PFSK-1 (cell line): ENCODE measurements at regions not wholly inside any gene's neighbourhood (a gene's known extent, or its start where the extent isn't known, plus 50 kb on each side); places are given as distances from the start of the nearest gene placed in this dataset.

ENCODE experiments used
- FOXP2 ChIP-seq: optimal IDR thresholded peaks from 2 replicates; pipeline ENCODE3; 2011; ENCODE audit warnings: borderline replicate concordance, control low read depth, inconsistent platforms; ENCODE audit not compliant: insufficient read depth; ENCODE audit errors: extremely low read length, extremely low read depth
- POLR2AphosphoS5 ChIP-seq: IDR thresholded peaks from 2 replicates; pipeline ENCODE4 v1.6.1; 2012; ENCODE audit warnings: low read depth, mild to moderate bottlenecking, control low read depth, low read length, moderate library complexity
- SIN3A ChIP-seq: IDR thresholded peaks from 2 replicates; pipeline ENCODE4 v1.6.1; 2012; ENCODE audit warnings: mild to moderate bottlenecking, low read length, moderate library complexity, borderline replicate concordance; ENCODE audit not compliant: insufficient read depth
- TAF1 ChIP-seq: IDR thresholded peaks from 2 replicates; pipeline ENCODE4 v1.6.1; 2012; ENCODE audit warnings: low read length, control low read depth, borderline replicate concordance; ENCODE audit not compliant: insufficient read depth
- TF ChIP-seq, protein P1 (sequence below), 2 experiments: IDR thresholded peaks; 2 replicates each; pipeline versions ENCODE4 v1.6.1 to v1.8.0; 2011 to 2012; ENCODE audit warnings: low read depth in 2 of 2, low read length in 2 of 2, control low read depth in 1 of 2, inconsistent platforms in 1 of 2, mild to moderate bottlenecking in 1 of 2, moderate library complexity in 1 of 2; ENCODE audit not compliant: insufficient read depth in 1 of 2

DNA sequence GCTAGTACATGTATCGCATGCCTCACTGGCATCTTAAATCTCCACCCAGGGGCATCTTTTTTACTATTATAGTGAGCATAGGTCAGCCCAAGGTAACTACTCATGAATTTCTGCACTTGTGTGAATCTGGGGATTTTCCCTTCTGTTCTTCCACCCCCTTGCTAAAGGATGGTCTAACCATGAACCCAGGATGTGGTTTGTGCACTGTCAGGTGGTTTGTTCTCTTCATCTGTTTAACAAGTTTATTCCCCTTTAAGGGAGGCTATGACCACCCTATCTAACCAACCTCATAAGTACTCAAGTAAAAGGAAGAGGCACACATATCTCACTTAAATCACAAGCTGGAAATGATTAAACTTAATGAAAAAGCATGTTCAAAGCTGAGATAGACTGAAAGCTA lies 243.0 kb downstream of the RPRM start:
- TF ChIP-seq POLR2AphosphoS5 (no peak), TAF1 (no peak), SIN3A (no peak), FOXP2 (no peak)
- TF ChIP-seq, protein P1, sequence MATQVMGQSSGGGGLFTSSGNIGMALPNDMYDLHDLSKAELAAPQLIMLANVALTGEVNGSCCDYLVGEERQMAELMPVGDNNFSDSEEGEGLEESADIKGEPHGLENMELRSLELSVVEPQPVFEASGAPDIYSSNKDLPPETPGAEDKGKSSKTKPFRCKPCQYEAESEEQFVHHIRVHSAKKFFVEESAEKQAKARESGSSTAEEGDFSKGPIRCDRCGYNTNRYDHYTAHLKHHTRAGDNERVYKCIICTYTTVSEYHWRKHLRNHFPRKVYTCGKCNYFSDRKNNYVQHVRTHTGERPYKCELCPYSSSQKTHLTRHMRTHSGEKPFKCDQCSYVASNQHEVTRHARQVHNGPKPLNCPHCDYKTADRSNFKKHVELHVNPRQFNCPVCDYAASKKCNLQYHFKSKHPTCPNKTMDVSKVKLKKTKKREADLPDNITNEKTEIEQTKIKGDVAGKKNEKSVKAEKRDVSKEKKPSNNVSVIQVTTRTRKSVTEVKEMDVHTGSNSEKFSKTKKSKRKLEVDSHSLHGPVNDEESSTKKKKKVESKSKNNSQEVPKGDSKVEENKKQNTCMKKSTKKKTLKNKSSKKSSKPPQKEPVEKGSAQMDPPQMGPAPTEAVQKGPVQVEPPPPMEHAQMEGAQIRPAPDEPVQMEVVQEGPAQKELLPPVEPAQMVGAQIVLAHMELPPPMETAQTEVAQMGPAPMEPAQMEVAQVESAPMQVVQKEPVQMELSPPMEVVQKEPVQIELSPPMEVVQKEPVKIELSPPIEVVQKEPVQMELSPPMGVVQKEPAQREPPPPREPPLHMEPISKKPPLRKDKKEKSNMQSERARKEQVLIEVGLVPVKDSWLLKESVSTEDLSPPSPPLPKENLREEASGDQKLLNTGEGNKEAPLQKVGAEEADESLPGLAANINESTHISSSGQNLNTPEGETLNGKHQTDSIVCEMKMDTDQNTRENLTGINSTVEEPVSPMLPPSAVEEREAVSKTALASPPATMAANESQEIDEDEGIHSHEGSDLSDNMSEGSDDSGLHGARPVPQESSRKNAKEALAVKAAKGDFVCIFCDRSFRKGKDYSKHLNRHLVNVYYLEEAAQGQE (IDR thresholded peaks at IDR 0.05; ENCODE audit: insufficient read depth in 1 of 2, low read depth in 2 of 2, low read length in 2 of 2): no peak
